SK-N-SH (cell line): ENCODE measurements at regions not wholly inside any gene's neighbourhood (a gene's known extent, or its start where the extent isn't known, plus 50 kb on each side); places are given as distances from the start of the nearest gene placed in this dataset.

ENCODE experiments used
- CTCF ChIP-seq: fragments of 200-600 bp; sonication (generic); IDR thresholded peaks from 2 replicates; pipeline ENCODE4 v1.6.1; 2017; ENCODE audit warnings: antibody characterized with exemption, mild to moderate bottlenecking, moderate library complexity
- ELF1 ChIP-seq: IDR thresholded peaks from 2 replicates; pipeline ENCODE4 v1.4.0; 2012
- GABPA ChIP-seq: IDR thresholded peaks from 2 replicates; pipeline ENCODE4 v1.4.0; 2012; ENCODE audit warnings: low read depth, mild to moderate bottlenecking
- JUND ChIP-seq: IDR thresholded peaks from 2 replicates; pipeline ENCODE4 v1.4.0; 2012
- NRF1 ChIP-seq: IDR thresholded peaks from 2 replicates; pipeline ENCODE4 v1.6.1; 2012; ENCODE audit warnings: low read depth, mild to moderate bottlenecking, low read length
- RAD21 ChIP-seq: IDR thresholded peaks from 2 replicates; pipeline ENCODE4 v1.6.1; 2012; ENCODE audit warnings: mild to moderate bottlenecking, low read length
- RCOR1 ChIP-seq: fragments of 150-350 bp; IDR thresholded peaks from 2 replicates; pipeline ENCODE4 v1.6.1; 2017; ENCODE audit warnings: antibody characterized with exemption, low read length
- RFX5 ChIP-seq: IDR thresholded peaks from 2 replicates; pipeline ENCODE4 v1.6.1; 2012; ENCODE audit warnings: mild to moderate bottlenecking, improper control_type of control experiment, low read length
- SMC3 ChIP-seq: IDR thresholded peaks from 2 replicates; pipeline ENCODE4 v1.6.1; 2012; ENCODE audit warnings: low read depth, low read length, improper control_type of control experiment
- TAF1 ChIP-seq: IDR thresholded peaks from 2 replicates; pipeline ENCODE4 v1.6.1; 2012; ENCODE audit warnings: low read depth, mild to moderate bottlenecking, low read length, moderate library complexity, borderline replicate concordance
- USF1 ChIP-seq: IDR thresholded peaks from 2 replicates; pipeline ENCODE4 v1.4.0; 2012; ENCODE audit warnings: low read depth, borderline replicate concordance
- USF2 ChIP-seq: fragments of 150-350 bp; IDR thresholded peaks from 2 replicates; pipeline ENCODE4 v1.6.1; 2017; ENCODE audit warnings: antibody characterized with exemption, low read length, low read depth, borderline replicate concordance
- ZBTB33 ChIP-seq: IDR thresholded peaks from 2 replicates; pipeline ENCODE4 v1.4.0; 2012; ENCODE audit warnings: low read depth, borderline replicate concordance

GRCh38 chr2:119062652-119063051 is 95.9 kb downstream of the C1QL2 start:
- TF ChIP-seq CTCF (no peak), JUND (no peak), ELF1 (no peak), USF1 (no peak), TAF1 (no peak), USF2 (no peak), RAD21 (no peak), SMC3 (no peak), RCOR1 (no peak), NRF1 (no peak), ZBTB33 (no peak), RFX5 (no peak), GABPA (no peak)
